SK-N-MC (cell line): ENCODE measurements at regions not wholly inside any gene's neighbourhood (a gene's known extent, or its start where the extent isn't known, plus 50 kb on each side); places are given as distances from the start of the nearest gene placed in this dataset.

Experiments used
- EZH2 ChIP-seq: fragments of 200-600 bp; sonication (generic); IDR thresholded peaks from one replicate; pipeline ENCODE4 v1.6.1; 2017; ENCODE audit warnings: antibody characterized with exemption
- POLR2AphosphoS5 ChIP-seq: IDR thresholded peaks from 2 replicates; pipeline ENCODE4 v1.6.1; 2012; ENCODE audit warnings: mild to moderate bottlenecking, low read depth, low read length, borderline replicate concordance

- TF ChIP-seq POLR2AphosphoS5 (no peak), EZH2 (no peak)
Measured at GRCh38 chr5:72697622-72698021, 118.8 kb upstream of the TNPO1 start.
